ENCODE measurements at regions not wholly inside any gene's neighbourhood (a gene's known extent, or its start where the extent isn't known, plus 50 kb on each side); places are given as distances from the start of the nearest gene placed in this dataset.

GRCh38 chr10:121059351-121059750 lies 208.2 kb downstream of the WDR11 start:
- Histone ChIP-seq H3K4me1 (peaks cover 6% of the 10 kb centered on the region), H3K27me3 (no peaks in the 10 kb centered on the region), H3K4me3 (no peak overlapping the region), H3K36me3 (no peaks in the 10 kb centered on the region), H3K9ac (ENCODE audit: low read depth in 2 of 2, low read length in 2 of 2) (no peak overlapping the region), H3K9me3 (no peaks in the 10 kb centered on the region), H3K27ac (no peak overlapping the region)
- no peak for DNase-seq
- TF ChIP-seq, protein P1, sequence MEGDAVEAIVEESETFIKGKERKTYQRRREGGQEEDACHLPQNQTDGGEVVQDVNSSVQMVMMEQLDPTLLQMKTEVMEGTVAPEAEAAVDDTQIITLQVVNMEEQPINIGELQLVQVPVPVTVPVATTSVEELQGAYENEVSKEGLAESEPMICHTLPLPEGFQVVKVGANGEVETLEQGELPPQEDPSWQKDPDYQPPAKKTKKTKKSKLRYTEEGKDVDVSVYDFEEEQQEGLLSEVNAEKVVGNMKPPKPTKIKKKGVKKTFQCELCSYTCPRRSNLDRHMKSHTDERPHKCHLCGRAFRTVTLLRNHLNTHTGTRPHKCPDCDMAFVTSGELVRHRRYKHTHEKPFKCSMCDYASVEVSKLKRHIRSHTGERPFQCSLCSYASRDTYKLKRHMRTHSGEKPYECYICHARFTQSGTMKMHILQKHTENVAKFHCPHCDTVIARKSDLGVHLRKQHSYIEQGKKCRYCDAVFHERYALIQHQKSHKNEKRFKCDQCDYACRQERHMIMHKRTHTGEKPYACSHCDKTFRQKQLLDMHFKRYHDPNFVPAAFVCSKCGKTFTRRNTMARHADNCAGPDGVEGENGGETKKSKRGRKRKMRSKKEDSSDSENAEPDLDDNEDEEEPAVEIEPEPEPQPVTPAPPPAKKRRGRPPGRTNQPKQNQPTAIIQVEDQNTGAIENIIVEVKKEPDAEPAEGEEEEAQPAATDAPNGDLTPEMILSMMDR (IDR thresholded peaks at IDR 0.05) = no peak
- intact Hi-C loops (cut with DNase I) = no loop called here

GRCh38 chr10:121062115-121062514 lies 211.0 kb downstream of the WDR11 start:
- TF ChIP-seq, protein P1 (IDR thresholded peaks at IDR 0.05) = no peak
- Histone ChIP-seq H3K4me3 (no peak overlapping the region), H3K9ac (ENCODE audit: low read depth in 2 of 2, low read length in 2 of 2) (no peak overlapping the region), H3K4me1 (peaks cover 6% of the 10 kb centered on the region), H3K27me3 (no peaks in the 10 kb centered on the region), H3K27ac (no peak overlapping the region), H3K9me3 (no peaks in the 10 kb centered on the region), H3K36me3 (no peaks in the 10 kb centered on the region)
- intact Hi-C loops (cut with DNase I) = no loop called here
- DNase-seq = no peak

GRCh38 chr10:121063744-121064143 lies 212.6 kb downstream of the WDR11 start:
- Histone ChIP-seq H3K9ac (ENCODE audit: low read depth in 2 of 2, low read length in 2 of 2) (peak overlapping the region in 1 of 2 donors; percentile 29), H3K27ac (no peak overlapping the region), H3K9me3 (no peaks in the 10 kb centered on the region), H3K36me3 (no peaks in the 10 kb centered on the region), H3K4me1 (peaks cover 6% of the 10 kb centered on the region), H3K4me3 (no peak overlapping the region), H3K27me3 (no peaks in the 10 kb centered on the region)
- intact Hi-C loops (cut with DNase I) = no loop called here
- DNase-seq = peak; percentile 81
- TF ChIP-seq, protein P1 (IDR thresholded peaks at IDR 0.05) = no peak

- H3K27ac ChIP-seq = no peak overlapping the region
- no peak overlapping the region for H3K4me3 ChIP-seq
- H3K4me1 ChIP-seq = peaks cover 6% of the 10 kb centered on the region
- intact Hi-C loops (cut with DNase I) = no loop called here
- TF ChIP-seq, protein P1 (IDR thresholded peaks at IDR 0.05) = no peak
- no peak for DNase-seq
- no peaks in the 10 kb centered on the region for H3K36me3 ChIP-seq
- no peaks in the 10 kb centered on the region for H3K9me3 ChIP-seq
- H3K27me3 ChIP-seq = no peaks in the 10 kb centered on the region
- no peak overlapping the region for H3K9ac ChIP-seq (ENCODE audit: low read depth in 2 of 2, low read length in 2 of 2)
Measured at GRCh38 chr10:121064491-121064890, 213.3 kb downstream of the WDR11 start.

GRCh38 chr10:121065330-121065729 lies 214.2 kb downstream of the WDR11 start:
- DNase-seq = no peak
- intact Hi-C loops (cut with DNase I) = no loop called here

More at GRCh38 chr10:121065330-121065729, 214.2 kb downstream of the WDR11 start:
- H3K27ac ChIP-seq = no peak overlapping the region
- peaks cover 6% of the 10 kb centered on the region for H3K4me1 ChIP-seq
- no peak overlapping the region for H3K9ac ChIP-seq (ENCODE audit: low read depth in 2 of 2, low read length in 2 of 2)
- H3K36me3 ChIP-seq = no peaks in the 10 kb centered on the region
- no peaks in the 10 kb centered on the region for H3K9me3 ChIP-seq
- no peak overlapping the region for H3K4me3 ChIP-seq
- H3K27me3 ChIP-seq = no peaks in the 10 kb centered on the region
- TF ChIP-seq, protein P1 (IDR thresholded peaks at IDR 0.05) = no peak
